CD4-positive, alpha-beta memory T cell (primary cell): ENCODE measurements at regions not wholly inside any gene's neighbourhood (a gene's known extent, or its start where the extent isn't known, plus 50 kb on each side); places are given as distances from the start of the nearest gene placed in this dataset.

Source experiments
- CTCF ChIA-PET: fragments of 350-600 bp; sonication (Branson Sonifier 250); formaldehyde crosslinking; loops from one replicate; lab custom pipeline; 2021; ENCODE audit warnings: inconsistent platforms; ENCODE audit not compliant: partially characterized antibody; lab: Charles Lee
- POLR2A ChIA-PET: fragments of 350-600 bp; sonication (Branson Sonifier 250); formaldehyde crosslinking; loops from one replicate; lab custom pipeline; 2021; ENCODE audit not compliant: partially characterized antibody; lab: Charles Lee
- DNase-seq, 5 donors: peaks; one replicate each; pipeline versions ENCODE4 v3.0.0 to v3.0.0-alpha.2; 2020 to 2022; ENCODE audit warnings: mixed read lengths in 1 of 5
- H3K27ac ChIP-seq: one replicate; pipeline ENCODE4 v1.7.0; 2013; ENCODE audit warnings: low read depth, low read length
- H3K27me3 ChIP-seq: 2 replicates; pipeline ENCODE4 v1.7.0; 2013; ENCODE audit warnings: mild to moderate bottlenecking, low read length, moderate library complexity; ENCODE audit not compliant: insufficient read depth
- H3K36me3 ChIP-seq: 2 replicates; pipeline ENCODE4 v1.7.0; 2013; ENCODE audit warnings: mild to moderate bottlenecking, low read length, moderate library complexity; ENCODE audit not compliant: insufficient read depth
- H3K4me1 ChIP-seq: 2 replicates; pipeline ENCODE4 v1.7.0; 2013; ENCODE audit warnings: mild to moderate bottlenecking, low read length, moderate library complexity; ENCODE audit not compliant: insufficient read depth
- H3K4me3 ChIP-seq, 2 donors: one replicate each; pipeline ENCODE4 v1.7.0; 2013; ENCODE audit warnings: low read length in 2 of 2, mild to moderate bottlenecking in 1 of 2
- H3K9me3 ChIP-seq, 2 donors: one replicate each; pipeline ENCODE4 v1.7.0; 2013; ENCODE audit warnings: low read length in 2 of 2, control low read depth in 1 of 2; ENCODE audit not compliant: control insufficient read depth in 1 of 2
- H3K27ac Mint-ChIP-seq, 7 donors: one replicate each; pipeline ENCODE4 v1.8.0; 2020 to 2021; ENCODE audit warnings: mixed read lengths in 7 of 7, mild to moderate bottlenecking in 6 of 7, inconsistent platforms in 3 of 7, moderate library complexity in 3 of 7
- H3K27me3 Mint-ChIP-seq, 2 donors: one replicate each; pipeline ENCODE4 v1.8.0; 2020 to 2021; ENCODE audit warnings: mixed read lengths in 2 of 2
- H3K36me3 Mint-ChIP-seq, 2 donors: one replicate each; pipeline ENCODE4 v1.8.0; 2020 to 2021; ENCODE audit warnings: mixed read lengths in 2 of 2, inconsistent platforms in 1 of 2, mild to moderate bottlenecking in 1 of 2
- H3K4me1 Mint-ChIP-seq, 4 donors: one replicate each; pipeline ENCODE4 v1.8.0; 2020 to 2021; ENCODE audit warnings: mixed read lengths in 4 of 4, mild to moderate bottlenecking in 1 of 4
- H3K4me3 Mint-ChIP-seq, 8 donors: one replicate each; pipeline ENCODE4 v1.8.0; 2020 to 2021; ENCODE audit warnings: mixed read lengths in 8 of 8, mild to moderate bottlenecking in 7 of 8, moderate library complexity in 6 of 8, inconsistent platforms in 3 of 8
- H3K9me3 Mint-ChIP-seq, 8 donors: one replicate each; pipeline ENCODE4 v1.8.0; 2020 to 2021; ENCODE audit warnings: mixed read lengths in 8 of 8, mild to moderate bottlenecking in 5 of 8, inconsistent platforms in 3 of 8, moderate library complexity in 1 of 8
- intact Hi-C: fragments of 100-400 bp; cut with micrococcal nuclease; formaldehyde crosslinking; loops from one replicate; pipeline ENCODE4 v1.15.1; 2023

GRCh38 chr6:170102038-170102437 lies 188.8 kb downstream of the DLL1 start:
- no peaks in the 10 kb centered on the region for H3K36me3 ChIP-seq
- Mint-ChIP-seq H3K27ac (no peak overlapping the region), H3K9me3 (peaks cover 0 to 16% (median 2%) of the 10 kb centered on the region in 8 donors), H3K27me3 (peaks cover 5 to 15% of the 10 kb centered on the region in 2 donors), H3K4me1 (no peaks in the 10 kb centered on the region), H3K36me3 (peaks cover 0 to 5% of the 10 kb centered on the region in 2 donors), H3K4me3 (no peak overlapping the region)
- ChIA-PET CTCF (no interaction called here), POLR2A (interaction anchor here (1.3 kb wide), 1 partner anchor 13 kb away, joined by 5 read pairs; no protein-coding TSS in a partner anchor)
- H3K27me3 ChIP-seq: no peaks in the 10 kb centered on the region
- H3K9me3 ChIP-seq: no peaks in the 10 kb centered on the region
- no peaks in the 10 kb centered on the region for H3K4me1 ChIP-seq
- no peak overlapping the region for H3K4me3 ChIP-seq
- H3K27ac ChIP-seq: no peak overlapping the region
- intact Hi-C loops: no loop called here
- DNase-seq: no peak

- CTCF ChIA-PET: no interaction called here
- Histone ChIP-seq H3K4me1 (no peaks in the 10 kb centered on the region), H3K27me3 (no peaks in the 10 kb centered on the region), H3K36me3 (no peaks in the 10 kb centered on the region), H3K4me3 (no peak overlapping the region), H3K27ac (no peak overlapping the region), H3K9me3 (no peaks in the 10 kb centered on the region)
- Mint-ChIP-seq H3K27ac (no peak overlapping the region), H3K4me1 (no peaks in the 10 kb centered on the region), H3K36me3 (peaks cover 0 to 5% of the 10 kb centered on the region in 2 donors), H3K4me3 (no peak overlapping the region), H3K9me3 (peaks cover 0 to 16% (median 2%) of the 10 kb centered on the region in 8 donors), H3K27me3 (peaks cover 6 to 15% of the 10 kb centered on the region in 2 donors)
- POLR2A ChIA-PET: no interaction called here
- intact Hi-C loops: no loop called here
- DNase-seq: no peak
These were observed 189.4 kb downstream of the DLL1 start for GRCh38 chr6:170101281-170102035.

DNA sequence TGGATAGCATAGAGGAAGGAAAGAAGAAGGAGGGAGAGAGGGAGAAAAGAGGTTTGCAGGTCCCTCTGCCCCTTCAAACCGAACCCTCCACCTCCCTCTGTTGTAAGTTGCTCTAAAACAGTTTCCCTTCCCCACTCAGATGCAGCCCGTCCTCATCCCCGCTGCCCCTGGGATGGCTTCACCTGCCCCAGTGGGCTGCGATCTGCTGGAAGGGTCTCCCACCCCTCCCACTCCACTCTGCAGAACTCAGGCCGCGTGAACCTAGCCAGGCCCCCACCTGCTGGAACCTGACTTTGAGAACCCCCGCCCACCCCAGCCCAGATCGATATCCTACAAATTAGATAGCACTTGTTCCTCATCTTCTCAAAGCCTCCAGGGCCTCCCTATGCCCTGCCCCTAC lies 190.8 kb downstream of the DLL1 start:
- ChIA-PET POLR2A (no interaction called here), CTCF (interaction anchor here (0.9 to 1.0 kb wide), 2 partner anchors 8 to 10 kb away, joined by 3 read pairs; no protein-coding TSS in a partner anchor)
- Mint-ChIP-seq H3K4me1 (no peaks in the 10 kb centered on the region), H3K27ac (no peak overlapping the region), H3K4me3 (no peak overlapping the region), H3K9me3 (peaks cover 0 to 9% (median 2%) of the 10 kb centered on the region in 8 donors), H3K36me3 (peaks cover 0 to 5% of the 10 kb centered on the region in 2 donors), H3K27me3 (peaks cover 7 to 13% of the 10 kb centered on the region in 2 donors)
- intact Hi-C loops: no loop called here
- Histone ChIP-seq H3K9me3 (no peaks in the 10 kb centered on the region), H3K4me3 (no peak overlapping the region), H3K36me3 (no peaks in the 10 kb centered on the region), H3K4me1 (no peaks in the 10 kb centered on the region), H3K27me3 (no peaks in the 10 kb centered on the region), H3K27ac (no peak overlapping the region)
- DNase-seq: no peak

GRCh38 chr6:170099387-170099786 lies 191.5 kb downstream of the DLL1 start:
- Mint-ChIP-seq H3K9me3 (peaks cover 0 to 9% (median 2%) of the 10 kb centered on the region in 8 donors), H3K4me3 (no peak overlapping the region), H3K4me1 (no peaks in the 10 kb centered on the region), H3K27me3 (peaks cover 6 to 10% of the 10 kb centered on the region in 2 donors), H3K27ac (no peak overlapping the region), H3K36me3 (peaks cover 0 to 5% of the 10 kb centered on the region in 2 donors)
- H3K27me3 ChIP-seq: no peaks in the 10 kb centered on the region
- H3K4me1 ChIP-seq: no peaks in the 10 kb centered on the region
- H3K36me3 ChIP-seq: no peaks in the 10 kb centered on the region
- intact Hi-C loops: no loop called here
- no peak overlapping the region for H3K27ac ChIP-seq
- POLR2A ChIA-PET: no interaction called here
- no peak for DNase-seq
- no peak overlapping the region for H3K4me3 ChIP-seq
- H3K9me3 ChIP-seq: no peaks in the 10 kb centered on the region
- CTCF ChIA-PET: interaction anchor here (0.9 to 1.0 kb wide), 2 partner anchors 9 to 10 kb away, joined by 3 read pairs; no protein-coding TSS in a partner anchor

GRCh38 chr6:170098428-170099170 lies 192.3 kb downstream of the DLL1 start:
- H3K4me1 Mint-ChIP-seq: no peaks in the 10 kb centered on the region
- H3K9me3 ChIP-seq: no peaks in the 10 kb centered on the region
- ChIA-PET POLR2A (no interaction called here), CTCF (no interaction called here)
- H3K36me3 Mint-ChIP-seq: peaks cover 0 to 5% of the 10 kb centered on the region in 2 donors
- intact Hi-C loops: no loop called here
- H3K36me3 ChIP-seq: no peaks in the 10 kb centered on the region
- H3K27me3 Mint-ChIP-seq: peaks cover 6 to 10% of the 10 kb centered on the region in 2 donors
- H3K4me3 Mint-ChIP-seq: no peak overlapping the region
- H3K9me3 Mint-ChIP-seq: peaks cover 0 to 9% (median 2%) of the 10 kb centered on the region in 8 donors
- no peaks in the 10 kb centered on the region for H3K27me3 ChIP-seq
- DNase-seq: no peak
- H3K4me3 ChIP-seq: no peak overlapping the region
- H3K4me1 ChIP-seq: no peaks in the 10 kb centered on the region
- H3K27ac Mint-ChIP-seq: peak overlapping the region in 1 of 7 donors; percentile 27
- no peak overlapping the region for H3K27ac ChIP-seq

DNA sequence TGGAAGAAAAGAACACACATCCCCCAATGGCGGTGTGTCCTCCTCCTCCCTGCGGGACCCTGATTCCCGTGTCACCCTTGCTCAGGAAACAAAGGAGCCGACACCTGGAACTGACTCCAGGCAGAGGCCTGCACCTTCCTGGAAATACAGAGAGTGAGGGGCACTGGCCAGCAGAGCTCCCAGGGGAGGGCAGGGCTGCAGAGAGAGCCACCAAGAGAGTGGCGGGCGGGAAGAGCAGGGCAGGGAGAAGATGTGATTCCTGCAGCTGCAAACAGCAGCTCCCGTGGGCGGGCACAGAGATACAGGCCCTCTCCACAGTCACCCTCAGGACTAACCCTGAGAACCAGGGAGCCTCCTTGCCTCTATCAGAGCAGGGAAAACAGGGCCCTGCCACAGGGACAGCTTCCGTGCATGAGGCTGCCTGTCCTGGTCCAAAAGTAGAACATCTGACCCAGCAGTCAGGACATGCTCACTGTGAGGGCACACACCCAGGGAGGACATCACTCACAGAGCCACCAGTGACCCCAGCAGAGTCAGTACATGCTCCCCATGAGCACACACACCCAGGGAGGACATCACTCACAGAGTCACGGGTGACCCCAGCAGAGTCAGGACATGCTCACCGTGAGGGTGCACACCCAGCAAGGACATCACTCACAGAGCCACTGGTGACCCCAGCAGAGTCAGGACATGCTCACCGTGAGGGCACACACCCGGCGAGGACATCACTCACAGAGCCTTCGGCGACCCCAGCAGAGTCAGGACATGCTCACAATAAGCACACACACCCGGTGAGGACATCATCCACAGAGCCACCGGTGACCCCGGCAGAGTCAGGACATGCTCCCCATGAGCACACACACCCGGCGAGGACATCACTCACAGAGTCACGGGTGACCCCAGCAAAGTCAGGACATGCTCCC lies 193.1 kb downstream of the DLL1 start:
- no peaks in the 10 kb centered on the region for H3K27me3 ChIP-seq
- H3K9me3 ChIP-seq: no peaks in the 10 kb centered on the region
- peaks cover 0 to 9% (median 2%) of the 10 kb centered on the region in 8 donors for H3K9me3 Mint-ChIP-seq
- H3K36me3 Mint-ChIP-seq: peaks cover 0 to 5% of the 10 kb centered on the region in 2 donors
- H3K36me3 ChIP-seq: no peaks in the 10 kb centered on the region
- H3K4me3 ChIP-seq: no peak overlapping the region
- ChIA-PET CTCF (no interaction called here), POLR2A (interaction anchor here (1.0 kb wide), 1 partner anchor 10 kb away, joined by 3 read pairs; no protein-coding TSS in a partner anchor)
- no peaks in the 10 kb centered on the region for H3K4me1 ChIP-seq
- no peak overlapping the region for H3K27ac ChIP-seq
- intact Hi-C loops: no loop called here
- H3K4me3 Mint-ChIP-seq: no peak overlapping the region
- H3K27me3 Mint-ChIP-seq: peaks cover 6 to 8% of the 10 kb centered on the region in 2 donors
- no peak overlapping the region for H3K27ac Mint-ChIP-seq
- H3K4me1 Mint-ChIP-seq: no peaks in the 10 kb centered on the region
- DNase-seq: no peak
